Osteoblast (primary cell): ENCODE measurements at regions not wholly inside any gene's neighbourhood (a gene's known extent, or its start where the extent isn't known, plus 50 kb on each side); places are given as distances from the start of the nearest gene placed in this dataset.

ENCODE experiments used
- DNase-seq: peaks from one replicate; pipeline ENCODE4 v3.0.0; 2011; ENCODE audit warnings: low spot score, mixed read lengths; ENCODE audit not compliant: insufficient read length; ENCODE audit errors: missing footprints
- H2AFZ ChIP-seq: 2 replicates; pipeline ENCODE4 v1.6.0; 2011; ENCODE audit warnings: mild to moderate bottlenecking, low read length
- H3K27ac ChIP-seq: 2 replicates; pipeline ENCODE4 v1.5.1; 2011; ENCODE audit warnings: mild to moderate bottlenecking, low read depth, low read length, moderate library complexity
- H3K27me3 ChIP-seq: 2 replicates; pipeline ENCODE4 v1.6.0; 2012; ENCODE audit warnings: mild to moderate bottlenecking, control low read depth, inconsistent platforms, low read length, moderate library complexity; ENCODE audit not compliant: insufficient read depth
- H3K36me3 ChIP-seq: 2 replicates; pipeline ENCODE4 v1.5.1; 2011; ENCODE audit warnings: mild to moderate bottlenecking, low read length, control low read depth, moderate library complexity; ENCODE audit not compliant: insufficient read depth
- H3K4me1 ChIP-seq: 2 replicates; pipeline ENCODE4 v1.5.1; 2011; ENCODE audit warnings: mild to moderate bottlenecking, low read length, control low read depth, moderate library complexity; ENCODE audit not compliant: insufficient read depth
- H3K4me2 ChIP-seq: 2 replicates; pipeline ENCODE4 v1.6.0; 2011; ENCODE audit warnings: mild to moderate bottlenecking, low read length; ENCODE audit not compliant: insufficient read depth
- H3K4me3 ChIP-seq: fragments of 200-600 bp; sonication (generic); 3 replicates; pipeline ENCODE4 v1.5.1; 2012; ENCODE audit warnings: mild to moderate bottlenecking, low read length, inconsistent platforms; ENCODE audit not compliant: insufficient read depth
- H3K79me2 ChIP-seq: 2 replicates; pipeline ENCODE4 v1.6.0; 2012; ENCODE audit warnings: mild to moderate bottlenecking, low read length, control low read depth, inconsistent platforms; ENCODE audit not compliant: insufficient read depth
- H3K9me3 ChIP-seq: 2 replicates; pipeline ENCODE4 v1.5.1; 2011; ENCODE audit warnings: low read depth, low read length, control low read depth
- H4K20me1 ChIP-seq: 2 replicates; pipeline ENCODE4 v1.6.0; 2012; ENCODE audit warnings: mild to moderate bottlenecking, low read length, control low read depth; ENCODE audit not compliant: insufficient read depth
- TF ChIP-seq, protein P1 (sequence below): IDR thresholded peaks from 2 replicates; pipeline ENCODE4 v1.5.1; 2011; ENCODE audit warnings: mild to moderate bottlenecking, low read depth, low read length, moderate library complexity; ENCODE audit errors: extremely low read depth

DNA sequence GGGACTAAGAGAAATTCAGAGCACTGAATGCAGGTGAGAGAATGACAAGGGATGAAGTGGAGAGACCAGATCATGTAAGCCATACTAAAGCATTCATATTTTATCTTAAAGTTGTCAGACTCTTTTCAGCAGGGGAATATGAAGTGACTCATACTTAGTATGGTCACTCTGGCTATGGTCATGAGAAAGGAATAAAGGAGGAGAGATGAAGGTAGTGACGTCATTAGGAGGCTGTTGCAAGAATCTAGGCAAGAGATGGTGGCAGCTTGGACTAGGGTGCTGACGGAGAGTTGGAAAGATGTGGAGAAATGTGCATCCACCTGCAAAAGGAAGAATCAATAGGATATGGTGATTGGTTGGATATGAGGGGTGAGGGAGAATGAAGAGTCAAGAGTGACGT lies 203.2 kb upstream of the ACVR2A start:
- no peak for DNase-seq
- Histone ChIP-seq H4K20me1 (no peaks in the 10 kb centered on the region), H3K4me3 (no peak overlapping the region), H3K27me3 (no peaks in the 10 kb centered on the region), H3K36me3 (no peaks in the 10 kb centered on the region), H3K79me2 (no peaks in the 10 kb centered on the region), H3K27ac (no peak overlapping the region), H3K4me2 (no peak overlapping the region), H2AFZ (no peak overlapping the region), H3K9me3 (no peaks in the 10 kb centered on the region), H3K4me1 (no peaks in the 10 kb centered on the region)
- TF ChIP-seq, protein P1, sequence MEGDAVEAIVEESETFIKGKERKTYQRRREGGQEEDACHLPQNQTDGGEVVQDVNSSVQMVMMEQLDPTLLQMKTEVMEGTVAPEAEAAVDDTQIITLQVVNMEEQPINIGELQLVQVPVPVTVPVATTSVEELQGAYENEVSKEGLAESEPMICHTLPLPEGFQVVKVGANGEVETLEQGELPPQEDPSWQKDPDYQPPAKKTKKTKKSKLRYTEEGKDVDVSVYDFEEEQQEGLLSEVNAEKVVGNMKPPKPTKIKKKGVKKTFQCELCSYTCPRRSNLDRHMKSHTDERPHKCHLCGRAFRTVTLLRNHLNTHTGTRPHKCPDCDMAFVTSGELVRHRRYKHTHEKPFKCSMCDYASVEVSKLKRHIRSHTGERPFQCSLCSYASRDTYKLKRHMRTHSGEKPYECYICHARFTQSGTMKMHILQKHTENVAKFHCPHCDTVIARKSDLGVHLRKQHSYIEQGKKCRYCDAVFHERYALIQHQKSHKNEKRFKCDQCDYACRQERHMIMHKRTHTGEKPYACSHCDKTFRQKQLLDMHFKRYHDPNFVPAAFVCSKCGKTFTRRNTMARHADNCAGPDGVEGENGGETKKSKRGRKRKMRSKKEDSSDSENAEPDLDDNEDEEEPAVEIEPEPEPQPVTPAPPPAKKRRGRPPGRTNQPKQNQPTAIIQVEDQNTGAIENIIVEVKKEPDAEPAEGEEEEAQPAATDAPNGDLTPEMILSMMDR: no peak

DNA sequence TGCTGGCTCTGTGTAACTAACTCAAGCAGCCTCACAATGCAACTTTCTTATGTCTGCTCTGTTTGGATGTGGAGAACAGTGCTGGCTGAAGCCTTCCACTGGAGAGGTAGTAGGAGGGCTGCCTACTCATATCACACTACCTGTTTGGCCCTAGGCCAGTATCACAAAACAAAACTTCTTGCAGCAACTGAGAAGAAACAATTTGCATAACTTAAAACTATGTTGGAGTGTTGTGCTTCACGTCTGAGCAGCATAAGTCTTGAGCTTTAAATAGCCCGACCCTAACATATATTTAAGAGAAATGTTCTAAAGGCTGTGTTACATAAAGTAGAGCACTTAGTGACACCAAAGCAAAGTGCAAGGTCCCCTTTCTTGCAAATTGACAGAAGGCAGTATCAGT lies 204.9 kb upstream of the ACVR2A start:
- H3K4me1 ChIP-seq: no peaks in the 10 kb centered on the region
- H3K4me3 ChIP-seq: no peak overlapping the region
- no peaks in the 10 kb centered on the region for H3K27me3 ChIP-seq
- no peak overlapping the region for H3K4me2 ChIP-seq
- H3K9me3 ChIP-seq: no peaks in the 10 kb centered on the region
- H2AFZ ChIP-seq: no peak overlapping the region
- no peaks in the 10 kb centered on the region for H4K20me1 ChIP-seq
- no peak for DNase-seq
- no peaks in the 10 kb centered on the region for H3K36me3 ChIP-seq
- H3K27ac ChIP-seq: no peak overlapping the region
- TF ChIP-seq, protein P1: no peak
- no peaks in the 10 kb centered on the region for H3K79me2 ChIP-seq

GRCh38 chr2:147639386-147639785 lies 205.4 kb upstream of the ACVR2A start:
- H3K4me3 ChIP-seq: no peak overlapping the region
- H3K27me3 ChIP-seq: no peaks in the 10 kb centered on the region
- no peak overlapping the region for H3K4me2 ChIP-seq
- H3K9me3 ChIP-seq: no peaks in the 10 kb centered on the region
- no peaks in the 10 kb centered on the region for H4K20me1 ChIP-seq
- DNase-seq: no peak
- TF ChIP-seq, protein P1: no peak
- H3K27ac ChIP-seq: no peak overlapping the region
- no peaks in the 10 kb centered on the region for H3K4me1 ChIP-seq
- H3K36me3 ChIP-seq: no peaks in the 10 kb centered on the region
- H2AFZ ChIP-seq: no peak overlapping the region
- no peaks in the 10 kb centered on the region for H3K79me2 ChIP-seq

- no peak overlapping the region for H3K4me3 ChIP-seq
- no peak for DNase-seq
- H3K27ac ChIP-seq: no peak overlapping the region
- H3K36me3 ChIP-seq: no peaks in the 10 kb centered on the region
- TF ChIP-seq, protein P1: no peak
- no peak overlapping the region for H2AFZ ChIP-seq
- H3K79me2 ChIP-seq: no peaks in the 10 kb centered on the region
- no peaks in the 10 kb centered on the region for H3K4me1 ChIP-seq
- no peaks in the 10 kb centered on the region for H3K27me3 ChIP-seq
- H3K4me2 ChIP-seq: no peak overlapping the region
- no peaks in the 10 kb centered on the region for H3K9me3 ChIP-seq
- H4K20me1 ChIP-seq: no peaks in the 10 kb centered on the region
Observed at GRCh38 chr2:147636886-147637285, 207.9 kb upstream of the ACVR2A start.
